ENCODE measurements at regions not wholly inside any gene's neighbourhood (a gene's known extent, or its start where the extent isn't known, plus 50 kb on each side); places are given as distances from the start of the nearest gene placed in this dataset.
"Not testable (repeated sequence)": the region's sequence is repeated elsewhere in the genome, so short reads cannot be mapped to it uniquely, and the experiment has no call there.

DNA sequence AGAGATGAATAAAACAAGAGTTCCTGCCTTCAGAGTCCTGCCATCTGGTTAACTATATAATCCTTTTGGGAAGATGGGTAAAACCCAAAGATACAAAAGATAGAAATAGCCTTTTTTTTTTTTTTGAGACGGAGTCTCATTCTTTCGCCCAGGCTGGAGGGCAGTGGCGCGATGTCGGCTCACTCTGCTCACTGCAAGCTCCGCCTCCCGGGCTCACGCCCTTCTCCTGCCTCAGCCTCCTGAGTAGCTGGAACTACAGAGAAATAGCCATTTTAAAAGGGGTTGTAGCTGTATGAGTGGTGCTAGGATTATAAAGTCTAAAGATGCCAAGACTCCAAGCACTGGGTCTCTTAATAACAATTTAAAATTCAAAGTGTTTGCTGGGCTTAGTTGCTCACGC, 97.2 kb downstream of the KDR start:
- no peak for DNase-seq

DNA sequence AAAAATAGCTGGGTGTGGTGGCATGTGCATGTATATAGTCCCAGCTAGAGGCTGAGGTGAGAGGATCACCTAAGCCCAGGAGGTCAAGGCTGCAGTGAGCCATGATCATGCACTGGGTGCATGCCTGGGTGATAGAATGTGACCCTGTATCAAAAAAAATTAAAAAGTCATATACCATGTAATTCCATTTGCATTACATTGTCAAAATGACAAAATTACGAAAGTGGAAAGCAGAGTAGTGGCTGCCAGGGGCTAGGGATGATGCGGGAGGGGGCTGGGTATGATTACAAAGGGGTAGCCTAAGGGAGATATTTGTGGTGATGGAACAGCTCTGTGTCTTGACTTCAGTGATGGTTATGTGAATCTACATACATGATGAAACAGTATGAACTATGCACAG, 97.8 kb downstream of the KDR start:
- DNase-seq, result no peak

GRCh38 chr4:55025456-55025855, 99.9 kb downstream of the KDR start:
- DNase-seq, result not testable (repeated sequence)

GRCh38 chr4:55023030-55023429, 102.4 kb downstream of the KDR start:
- no peak for DNase-seq

GRCh38 chr4:55021214-55021613, 104.2 kb downstream of the KDR start:
- no peak for DNase-seq

- no peak for DNase-seq
These were observed 105.3 kb downstream of the KDR start for GRCh38 chr4:55020131-55020530.

GRCh38 chr4:55018978-55019377, 106.4 kb downstream of the KDR start:
- DNase-seq, result no peak

DNA sequence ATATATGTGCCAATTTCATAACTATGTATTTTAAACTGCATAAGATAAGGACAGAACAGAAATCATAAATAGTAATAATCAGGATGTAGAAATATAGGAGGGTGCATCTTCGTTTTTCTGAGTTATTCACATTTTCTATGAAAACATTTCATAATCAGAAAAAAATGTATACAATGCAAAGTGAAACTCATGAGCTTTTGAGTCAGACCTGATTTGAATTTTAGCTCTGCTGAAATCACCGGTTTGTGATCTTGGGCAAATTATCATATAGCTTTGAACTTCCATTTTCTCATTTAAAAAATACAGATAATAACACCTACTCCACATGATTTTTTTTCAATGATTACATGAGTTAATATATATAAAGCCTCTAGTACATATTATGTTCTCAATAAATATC, 106.9 kb downstream of the KDR start:
- DNase-seq, result no peak

- DNase-seq, result no peak
These were observed 108.0 kb downstream of the KDR start for GRCh38 chr4:55017406-55017805.

- no peak for DNase-seq
These were observed 109.3 kb downstream of the KDR start for GRCh38 chr4:55016131-55016530.

- DNase-seq, result no peak
These were observed 110.5 kb downstream of the KDR start for GRCh38 chr4:55014876-55015275.

- DNase-seq, result no peak
These were observed 111.9 kb downstream of the KDR start for GRCh38 chr4:55013431-55013955.

DNA sequence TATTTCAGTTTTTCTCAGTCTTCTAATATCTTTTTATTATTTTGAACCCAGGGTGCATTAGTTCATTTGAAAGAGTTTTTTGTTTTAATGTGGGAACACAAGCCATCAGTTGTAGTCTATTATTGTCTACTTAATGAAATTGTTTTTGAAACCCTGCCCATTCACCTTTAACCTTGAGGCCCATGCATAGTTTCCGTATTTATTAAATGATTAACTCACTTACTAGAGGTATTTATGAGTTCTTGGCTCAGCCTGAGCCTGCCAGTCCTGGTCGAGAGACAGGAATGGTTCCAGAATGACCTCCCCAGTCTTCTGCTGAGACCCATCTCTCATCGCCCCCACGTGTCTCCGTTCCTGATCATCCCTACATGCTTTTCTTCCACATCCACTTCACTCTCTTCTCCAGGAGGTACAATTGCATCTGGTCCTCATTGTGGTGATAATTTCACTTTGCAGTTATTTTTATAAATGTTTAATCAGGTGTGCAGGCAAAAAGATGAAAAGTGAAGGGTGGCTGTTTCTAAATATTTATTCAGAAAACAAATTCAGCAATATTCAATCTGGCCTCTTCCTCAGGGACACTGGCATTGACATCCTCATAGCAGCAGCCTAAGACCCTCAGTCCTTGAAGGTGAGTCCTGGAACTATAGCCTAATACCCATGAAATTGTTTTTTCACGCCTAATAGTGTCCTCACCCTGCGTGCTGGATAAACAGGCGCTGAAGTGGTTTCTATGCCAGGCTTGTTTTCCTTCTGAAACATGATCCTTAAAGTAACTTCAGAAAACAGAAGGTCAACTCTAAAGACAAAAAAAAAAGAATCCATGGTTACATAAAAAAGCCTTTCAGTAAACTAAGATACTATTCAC, 112.8 kb downstream of the KDR start:
- DNase-seq, result no peak

- DNase-seq, result no peak
These were observed 113.6 kb downstream of the KDR start for GRCh38 chr4:55011761-55012160.

DNA sequence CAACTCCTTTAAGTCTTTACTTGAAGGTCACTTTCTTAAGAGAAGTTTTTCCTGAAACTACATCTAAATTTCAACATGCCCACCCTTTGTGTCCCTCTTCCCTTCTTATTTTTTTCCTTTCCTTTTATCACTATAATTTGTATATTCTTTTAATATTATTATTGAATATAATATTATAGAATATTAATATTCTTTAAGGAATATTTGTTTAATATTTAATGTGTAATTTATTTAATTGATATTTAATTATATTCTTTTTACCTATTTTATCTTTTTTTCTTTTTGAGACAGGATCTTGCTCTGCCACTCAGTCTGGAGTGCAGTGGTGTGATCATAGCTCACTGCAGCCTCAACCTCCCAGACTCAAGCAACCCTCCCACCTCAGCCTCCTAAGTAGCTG, 114.8 kb downstream of the KDR start:
- no peak for DNase-seq

- no peak for DNase-seq
These were observed 117.0 kb downstream of the KDR start for GRCh38 chr4:55008166-55009056.

DNA sequence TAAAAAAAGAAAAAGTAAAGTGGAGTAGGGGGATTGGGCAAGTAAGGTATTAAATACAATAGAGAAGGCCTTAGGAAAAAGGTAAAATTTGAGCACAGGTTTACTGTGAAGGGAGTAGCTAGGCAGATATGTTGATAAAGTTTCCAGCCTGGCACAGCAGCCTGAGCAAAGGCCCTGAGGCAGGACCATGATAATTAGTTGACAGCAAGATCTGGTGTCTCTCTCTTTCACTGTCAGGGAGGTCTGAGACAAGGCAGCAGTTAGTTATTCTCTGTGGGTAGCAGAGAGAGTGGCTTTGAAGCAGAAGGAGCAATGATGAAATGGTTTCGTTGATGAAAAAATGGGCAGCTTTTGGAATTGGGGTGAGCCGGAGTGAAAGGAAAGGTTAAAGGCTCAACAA, 119.5 kb downstream of the KDR start:
- DNase-seq, result no peak

DNA sequence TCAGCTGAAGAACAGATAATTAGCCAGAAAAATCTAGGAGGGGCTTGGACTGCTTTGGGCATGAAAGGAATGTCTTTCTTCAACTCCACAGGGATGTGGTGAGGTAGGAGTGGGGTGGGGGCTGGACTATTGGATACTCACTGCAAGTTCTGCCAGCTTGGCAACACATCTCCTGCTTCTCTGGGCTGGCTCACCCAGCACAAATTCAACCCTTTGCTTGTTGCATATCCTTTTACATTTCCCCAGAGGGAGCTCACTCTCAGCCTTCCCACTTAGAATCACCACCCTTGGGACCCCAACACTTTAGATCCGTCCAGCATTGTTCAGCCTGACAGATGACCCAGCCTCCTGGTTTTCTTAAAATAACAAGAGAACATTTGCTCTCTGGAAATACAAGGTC, 120.6 kb downstream of the KDR start:
- DNase-seq, result no peak

GRCh38 chr4:55002431-55002830, 123.0 kb downstream of the KDR start:
- DNase-seq, result no peak

DNA sequence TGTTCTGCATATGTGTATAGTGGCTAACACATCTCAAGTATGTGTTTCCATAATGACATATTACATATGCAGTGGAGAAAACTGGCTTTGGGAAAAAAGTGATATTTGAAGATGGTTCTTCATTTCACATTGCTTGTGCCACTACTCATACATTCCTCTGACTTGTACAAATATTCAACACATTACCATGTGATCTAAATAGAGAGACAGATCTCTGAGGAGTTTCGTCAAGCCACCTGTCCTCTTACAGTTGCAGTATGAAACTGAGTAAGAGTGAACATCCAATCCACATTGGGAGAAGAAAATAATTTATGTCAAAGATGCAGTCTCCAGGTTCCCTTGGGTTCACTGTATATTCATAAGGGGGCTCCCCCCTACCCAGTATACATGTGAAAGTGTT, 123.9 kb downstream of the KDR start:
- no peak for DNase-seq

DNA sequence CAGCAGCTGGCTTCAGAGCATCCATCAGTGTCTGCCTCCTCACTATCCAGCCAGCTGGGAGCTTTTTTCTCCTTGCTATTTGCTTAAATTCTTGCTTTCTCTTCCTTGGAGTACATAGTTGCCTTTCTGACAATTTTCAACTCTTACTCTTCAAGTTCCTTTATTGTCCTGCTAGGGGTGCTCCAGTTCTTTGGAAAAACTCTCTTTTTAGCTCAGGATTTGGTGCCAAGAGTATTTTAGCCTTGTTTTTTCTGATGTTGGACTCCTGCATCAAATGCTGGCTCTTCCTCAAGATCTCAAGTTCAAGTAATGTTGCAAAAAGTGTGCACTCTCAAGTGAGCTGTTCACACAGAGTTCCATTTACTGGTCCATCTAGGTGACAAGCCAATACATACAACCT, 126.4 kb downstream of the KDR start:
- DNase-seq, result no peak

DNA sequence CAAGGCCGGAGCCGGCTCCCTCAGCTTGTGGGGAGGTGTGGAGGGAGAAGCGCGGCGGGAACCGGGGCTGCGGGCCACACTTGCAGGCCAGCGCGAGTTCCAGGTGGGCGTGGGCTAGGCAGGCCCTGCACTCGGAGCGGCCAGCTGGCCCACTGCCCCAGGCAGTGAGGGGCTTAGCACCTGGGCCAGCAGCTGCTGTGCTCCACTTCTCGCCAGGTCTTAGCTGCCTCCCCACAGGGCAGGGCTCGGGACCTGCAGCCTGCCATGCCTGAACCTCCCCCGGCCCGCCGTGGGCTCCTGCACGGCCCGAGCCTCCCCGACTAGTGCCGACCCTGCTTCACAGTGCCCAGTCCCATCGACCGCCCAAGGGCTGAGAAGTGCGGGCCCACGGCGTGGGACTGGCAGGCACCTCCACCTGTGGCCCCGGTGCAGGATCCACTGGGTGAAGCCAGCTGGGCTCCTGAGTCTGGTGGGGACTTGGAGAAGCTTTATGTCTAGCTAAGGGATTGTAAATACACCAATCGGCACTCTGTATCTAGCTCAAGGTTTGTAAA, 131.8 kb downstream of the KDR start:
- not testable (repeated sequence) for DNase-seq

GRCh38 chr4:54992266-54992665, 133.1 kb downstream of the KDR start:
- no peak for DNase-seq

DNA sequence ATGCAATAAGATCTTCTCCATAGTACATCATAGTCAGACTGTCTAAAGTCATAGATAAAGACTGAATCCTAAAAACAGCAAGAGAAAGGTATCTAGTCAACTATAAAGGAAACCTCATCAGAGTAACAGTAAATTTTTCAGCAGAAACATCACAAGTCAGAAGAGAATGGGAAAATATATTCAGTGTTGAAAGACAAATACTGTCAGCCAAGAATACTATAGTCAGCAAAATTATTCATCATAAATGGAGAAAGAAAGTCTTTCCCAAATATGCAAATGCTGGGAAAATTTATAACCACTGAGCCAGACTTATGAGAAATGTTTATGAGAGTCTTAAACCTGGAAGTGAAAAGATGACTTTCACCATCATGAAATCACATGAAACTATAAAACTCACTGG, 136.7 kb downstream of the KDR start:
- DNase-seq, result no peak
